GM12878 (cell line): ENCODE measurements at regions not wholly inside any gene's neighbourhood (a gene's known extent, or its start where the extent isn't known, plus 50 kb on each side); places are given as distances from the start of the nearest gene placed in this dataset.

Source experiments
- CREM ChIP-seq: IDR thresholded peaks from 2 replicates; pipeline ENCODE4 v1.6.1; 2014; ENCODE audit warnings: antibody characterized with exemption, low read depth
- EP300 ChIP-seq, 2 experiments: fragments of 150-350 bp in 1 of 2; IDR thresholded peaks; 2 replicates each; pipeline ENCODE4 v1.6.1; 2011 to 2012; ENCODE audit warnings: low read depth in 2 of 2, low read length in 2 of 2, borderline replicate concordance in 1 of 2, improper control_type of control experiment in 1 of 2, inconsistent platforms in 1 of 2; ENCODE audit not compliant: control insufficient read depth in 1 of 2
- HDAC2 ChIP-seq: fragments of 200-600 bp; sonication (generic); IDR thresholded peaks from 2 replicates; pipeline ENCODE4 v1.6.1; 2017
- MXI1 ChIP-seq: fragments of 150-350 bp; IDR thresholded peaks from 2 replicates; pipeline ENCODE4 v1.6.1; 2011; ENCODE audit warnings: low read depth, mild to moderate bottlenecking, inconsistent platforms, low read length, improper control_type of control experiment
- NR2C2 ChIP-seq: IDR thresholded peaks from 2 replicates; pipeline ENCODE4 v1.6.1; 2011; ENCODE audit warnings: borderline replicate concordance, low read depth; ENCODE audit not compliant: control insufficient read depth, insufficient read length
- POLR2A ChIP-seq: IDR thresholded peaks from 2 replicates; pipeline ENCODE4 v1.6.1; 2011; ENCODE audit warnings: low read depth, mild to moderate bottlenecking, low read length
- POLR2AphosphoS5 ChIP-seq: IDR thresholded peaks from 2 replicates; pipeline ENCODE4 v1.6.1; 2011; ENCODE audit warnings: mild to moderate bottlenecking, low read length, inconsistent platforms
- SIN3A ChIP-seq: IDR thresholded peaks from 2 replicates; pipeline ENCODE4 v1.6.1; 2012; ENCODE audit warnings: low read depth, low read length, improper control_type of control experiment
- SREBF1 ChIP-seq: IDR thresholded peaks from 2 replicates; pipeline ENCODE4 v1.6.1; 2012; ENCODE audit warnings: mild to moderate bottlenecking, low read length
- YY1 ChIP-seq: IDR thresholded peaks from 2 replicates; pipeline ENCODE4 v1.6.1; 2011; ENCODE audit warnings: low read depth, mild to moderate bottlenecking, low read length
- ZNF24 ChIP-seq: fragments of 450-650 bp; IDR thresholded peaks from 2 replicates; pipeline ENCODE4 v1.6.1; 2017; ENCODE audit warnings: antibody characterized with exemption, mild to moderate bottlenecking
- ZNF622 ChIP-seq: fragments of 450-650 bp; IDR thresholded peaks from 2 replicates; pipeline ENCODE4 v1.6.1; 2017; ENCODE audit warnings: mild to moderate bottlenecking, inconsistent platforms
- TF ChIP-seq, protein P1 (sequence below), 3 experiments: IDR thresholded peaks in 2 of 3; conservative IDR thresholded peaks in 1 of 3; 2 replicates each; pipeline ENCODE4 v1.5.1; 2011; ENCODE audit warnings: low read depth in 3 of 3, low read length in 3 of 3, mild to moderate bottlenecking in 3 of 3, control low read depth in 2 of 3, moderate library complexity in 2 of 3, inconsistent platforms in 1 of 3, mixed read lengths in 1 of 3; ENCODE audit not compliant: control insufficient read depth in 2 of 3, insufficient read depth in 1 of 3; ENCODE audit errors: extremely low read depth in 1 of 3
- TF ChIP-seq, protein P2 (sequence below): IDR thresholded peaks from 2 replicates; pipeline ENCODE4 v1.6.1; 2012; ENCODE audit warnings: low read depth, low read length, improper control_type of control experiment

DNA sequence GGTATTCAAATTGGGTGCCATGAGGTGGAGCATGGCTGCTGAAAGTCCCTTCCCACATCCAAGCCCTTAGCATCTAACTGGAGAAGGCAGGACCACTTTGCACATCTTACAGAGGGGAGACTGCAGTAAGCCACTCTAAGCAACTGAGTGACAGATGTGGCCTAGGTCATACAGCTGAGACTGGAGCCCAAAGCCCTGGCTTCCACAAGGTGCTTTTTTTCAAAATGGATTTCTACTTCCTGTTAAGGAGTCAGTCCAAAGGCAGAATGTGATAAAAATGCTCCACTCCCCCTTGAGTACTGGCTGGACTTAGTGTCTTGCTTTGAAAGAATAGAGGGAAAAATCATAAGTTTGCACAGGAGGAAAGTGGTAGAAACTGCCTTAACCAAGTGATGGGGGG lies 424.0 kb upstream of the SPRED2 start:
- TF ChIP-seq POLR2A, result no peak
- no peak for TF ChIP-seq NR2C2
- TF ChIP-seq CREM, result no peak
- TF ChIP-seq EP300 (IDR thresholded peaks at IDR 0.05; ENCODE audit: borderline replicate concordance in 1 of 2, control insufficient read depth in 1 of 2, low read depth in 2 of 2, low read length in 2 of 2), result no peak
- no peak for TF ChIP-seq HDAC2
- TF ChIP-seq SIN3A, result no peak
- TF ChIP-seq, protein P1, sequence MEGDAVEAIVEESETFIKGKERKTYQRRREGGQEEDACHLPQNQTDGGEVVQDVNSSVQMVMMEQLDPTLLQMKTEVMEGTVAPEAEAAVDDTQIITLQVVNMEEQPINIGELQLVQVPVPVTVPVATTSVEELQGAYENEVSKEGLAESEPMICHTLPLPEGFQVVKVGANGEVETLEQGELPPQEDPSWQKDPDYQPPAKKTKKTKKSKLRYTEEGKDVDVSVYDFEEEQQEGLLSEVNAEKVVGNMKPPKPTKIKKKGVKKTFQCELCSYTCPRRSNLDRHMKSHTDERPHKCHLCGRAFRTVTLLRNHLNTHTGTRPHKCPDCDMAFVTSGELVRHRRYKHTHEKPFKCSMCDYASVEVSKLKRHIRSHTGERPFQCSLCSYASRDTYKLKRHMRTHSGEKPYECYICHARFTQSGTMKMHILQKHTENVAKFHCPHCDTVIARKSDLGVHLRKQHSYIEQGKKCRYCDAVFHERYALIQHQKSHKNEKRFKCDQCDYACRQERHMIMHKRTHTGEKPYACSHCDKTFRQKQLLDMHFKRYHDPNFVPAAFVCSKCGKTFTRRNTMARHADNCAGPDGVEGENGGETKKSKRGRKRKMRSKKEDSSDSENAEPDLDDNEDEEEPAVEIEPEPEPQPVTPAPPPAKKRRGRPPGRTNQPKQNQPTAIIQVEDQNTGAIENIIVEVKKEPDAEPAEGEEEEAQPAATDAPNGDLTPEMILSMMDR (IDR thresholded peaks at IDR 0.05 in 2 of 3, conservative IDR thresholded peaks at IDR 0.05 in 1 of 3; ENCODE audit: control insufficient read depth in 2 of 3, extremely low read depth in 1 of 3, insufficient read depth in 1 of 3, low read depth in 3 of 3, low read length in 3 of 3), result no peak
- no peak for TF ChIP-seq YY1
- TF ChIP-seq ZNF24, result no peak
- no peak for TF ChIP-seq POLR2AphosphoS5
- TF ChIP-seq, protein P2, sequence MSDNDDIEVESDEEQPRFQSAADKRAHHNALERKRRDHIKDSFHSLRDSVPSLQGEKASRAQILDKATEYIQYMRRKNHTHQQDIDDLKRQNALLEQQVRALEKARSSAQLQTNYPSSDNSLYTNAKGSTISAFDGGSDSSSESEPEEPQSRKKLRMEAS, result no peak
- no peak for TF ChIP-seq ZNF622
- no peak for TF ChIP-seq MXI1
- TF ChIP-seq SREBF1, result no peak
